ENCODE measurements at regions not wholly inside any gene's neighbourhood (a gene's known extent, or its start where the extent isn't known, plus 50 kb on each side); places are given as distances from the start of the nearest gene placed in this dataset.
"Not testable (repeated sequence)": the region's sequence is repeated elsewhere in the genome, so short reads cannot be mapped to it uniquely, and the experiment has no call there.

DNA sequence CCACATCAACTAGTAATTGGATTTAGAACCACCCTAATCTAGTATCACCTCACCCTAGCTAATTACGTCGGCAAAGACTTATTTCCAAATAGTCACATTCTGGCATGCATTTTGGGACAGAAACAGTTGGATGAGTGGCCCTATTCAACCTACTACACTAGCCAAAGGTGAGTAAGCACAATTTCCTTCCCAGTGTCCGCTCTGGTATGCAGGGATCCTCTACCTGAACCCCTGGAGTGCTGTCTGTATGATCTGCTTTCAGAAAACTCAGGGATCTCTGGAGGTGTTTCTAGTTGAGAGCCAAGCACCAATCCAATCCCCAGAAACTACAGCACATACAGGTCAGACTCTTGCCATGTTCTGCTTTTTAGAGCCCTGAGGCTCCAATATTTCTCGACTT lies 717.4 kb upstream of the MANEA start:
- no peak overlapping the region for H3K4me3 ChIP-seq
- no peaks in the 10 kb centered on the region for H3K36me3 ChIP-seq
- intact Hi-C loops (cut with DNase I), result no loop called here
- TF ChIP-seq, protein P1, sequence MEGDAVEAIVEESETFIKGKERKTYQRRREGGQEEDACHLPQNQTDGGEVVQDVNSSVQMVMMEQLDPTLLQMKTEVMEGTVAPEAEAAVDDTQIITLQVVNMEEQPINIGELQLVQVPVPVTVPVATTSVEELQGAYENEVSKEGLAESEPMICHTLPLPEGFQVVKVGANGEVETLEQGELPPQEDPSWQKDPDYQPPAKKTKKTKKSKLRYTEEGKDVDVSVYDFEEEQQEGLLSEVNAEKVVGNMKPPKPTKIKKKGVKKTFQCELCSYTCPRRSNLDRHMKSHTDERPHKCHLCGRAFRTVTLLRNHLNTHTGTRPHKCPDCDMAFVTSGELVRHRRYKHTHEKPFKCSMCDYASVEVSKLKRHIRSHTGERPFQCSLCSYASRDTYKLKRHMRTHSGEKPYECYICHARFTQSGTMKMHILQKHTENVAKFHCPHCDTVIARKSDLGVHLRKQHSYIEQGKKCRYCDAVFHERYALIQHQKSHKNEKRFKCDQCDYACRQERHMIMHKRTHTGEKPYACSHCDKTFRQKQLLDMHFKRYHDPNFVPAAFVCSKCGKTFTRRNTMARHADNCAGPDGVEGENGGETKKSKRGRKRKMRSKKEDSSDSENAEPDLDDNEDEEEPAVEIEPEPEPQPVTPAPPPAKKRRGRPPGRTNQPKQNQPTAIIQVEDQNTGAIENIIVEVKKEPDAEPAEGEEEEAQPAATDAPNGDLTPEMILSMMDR (IDR thresholded peaks at IDR 0.05), result no peak
- no peak for DNase-seq (ENCODE audit: low spot score in 2 of 2)
- H3K4me1 ChIP-seq, result no peaks in the 10 kb centered on the region
- H3K27ac ChIP-seq, result no peak overlapping the region
- H3K27me3 ChIP-seq, result no peaks in the 10 kb centered on the region
- H3K9me3 ChIP-seq, result no peaks in the 10 kb centered on the region

DNA sequence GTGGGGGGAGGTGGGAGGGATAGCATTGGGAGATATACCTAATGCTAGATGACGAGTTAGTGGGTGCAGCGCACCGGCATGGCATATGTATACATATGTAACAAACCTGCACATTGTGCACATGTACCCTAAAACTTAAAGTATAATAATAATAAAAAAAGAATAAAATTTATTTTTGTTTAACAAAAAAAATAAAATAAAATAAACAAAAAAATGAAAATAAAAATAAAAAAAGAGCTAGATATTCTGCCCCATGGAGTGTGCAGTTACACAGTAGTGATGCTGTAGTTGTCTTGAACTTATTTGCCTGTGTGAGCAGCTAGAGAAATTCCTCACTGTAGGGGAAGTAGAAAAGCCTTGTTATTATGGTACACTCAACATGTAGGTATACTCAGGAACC lies 720.3 kb upstream of the MANEA start:
- H3K36me3 ChIP-seq; H3K27me3 ChIP-seq; H3K4me3 ChIP-seq; H3K4me1 ChIP-seq; H3K27ac ChIP-seq; DNase-seq (ENCODE audit: low spot score in 2 of 2); H3K9me3 ChIP-seq; intact Hi-C loops (cut with DNase I): not testable (repeated sequence)

DNA sequence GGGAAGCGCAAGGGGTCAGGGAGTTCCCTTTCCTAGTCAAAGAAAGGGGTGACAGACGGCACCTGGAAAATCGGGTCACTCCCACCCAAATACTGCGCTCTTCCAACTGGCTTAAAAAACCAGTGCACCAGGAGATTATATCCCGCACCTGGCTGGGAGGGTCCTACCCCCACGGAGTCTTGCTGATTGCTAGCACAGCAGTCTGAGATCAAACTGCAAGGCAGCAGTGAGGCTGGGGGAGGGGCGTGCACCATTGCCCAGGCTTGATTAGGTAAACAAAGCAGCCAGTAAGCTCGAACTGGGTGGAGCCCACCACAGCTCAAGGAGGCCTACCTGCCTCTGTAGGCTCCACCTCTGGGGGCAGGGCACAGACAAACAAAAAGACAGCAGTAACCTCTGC lies 726.0 kb upstream of the MANEA start:
- H3K27ac ChIP-seq; H3K4me1 ChIP-seq; H3K9me3 ChIP-seq; H3K36me3 ChIP-seq; H3K27me3 ChIP-seq; intact Hi-C loops (cut with DNase I); H3K4me3 ChIP-seq; DNase-seq (ENCODE audit: low spot score in 2 of 2): not testable (repeated sequence)

DNA sequence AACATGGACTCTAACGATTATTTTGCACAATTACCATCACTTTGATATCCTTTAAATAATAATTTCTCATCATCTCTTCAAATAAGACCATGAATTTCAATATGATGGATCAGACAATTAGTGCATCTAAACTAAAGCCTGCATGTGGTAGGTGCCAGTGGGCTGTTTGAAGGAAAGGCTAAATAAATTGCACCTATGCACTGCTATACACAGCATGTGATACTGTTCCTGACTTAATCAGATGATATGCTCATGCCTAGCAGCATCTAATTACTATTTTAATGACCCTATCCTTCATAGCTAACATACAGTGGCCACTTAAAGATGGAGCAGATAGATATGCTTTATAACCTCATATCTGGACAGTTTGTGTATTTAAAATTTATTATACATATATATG lies 731.6 kb upstream of the MANEA start:
- Histone ChIP-seq H3K9me3 (no peaks in the 10 kb centered on the region), H3K4me1 (no peaks in the 10 kb centered on the region), H3K4me3 (no peak overlapping the region), H3K27ac (no peak overlapping the region), H3K36me3 (no peaks in the 10 kb centered on the region), H3K27me3 (no peaks in the 10 kb centered on the region)
- intact Hi-C loops (cut with DNase I), result no loop called here
- TF ChIP-seq, protein P1 (IDR thresholded peaks at IDR 0.05), result no peak
- DNase-seq (ENCODE audit: low spot score in 2 of 2), result no peak

DNA sequence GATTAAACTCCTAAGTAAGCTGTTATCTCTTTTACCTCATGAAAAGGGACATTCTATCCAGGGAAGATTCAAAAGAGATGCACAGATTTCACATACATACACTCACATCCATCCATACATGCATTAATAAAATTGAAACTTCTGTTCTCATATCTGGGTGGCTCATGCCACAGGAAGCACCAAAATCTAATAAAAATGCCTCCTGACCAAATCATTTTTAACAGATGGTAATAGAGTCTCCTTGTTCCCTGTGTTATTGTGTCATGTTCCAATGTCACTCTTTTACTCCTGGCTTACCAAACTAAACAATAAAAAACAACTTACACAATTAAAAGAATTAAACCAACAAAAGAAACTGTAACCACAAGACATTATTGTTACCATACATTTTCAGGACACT lies 742.1 kb upstream of the MANEA start:
- intact Hi-C loops (cut with DNase I), result no loop called here
- Histone ChIP-seq H3K9me3 (no peaks in the 10 kb centered on the region), H3K27ac (no peak overlapping the region), H3K36me3 (no peaks in the 10 kb centered on the region), H3K27me3 (no peaks in the 10 kb centered on the region), H3K4me1 (no peaks in the 10 kb centered on the region), H3K4me3 (no peak overlapping the region)
- TF ChIP-seq, protein P1 (IDR thresholded peaks at IDR 0.05), result no peak
- no peak for DNase-seq (ENCODE audit: low spot score in 2 of 2)

DNA sequence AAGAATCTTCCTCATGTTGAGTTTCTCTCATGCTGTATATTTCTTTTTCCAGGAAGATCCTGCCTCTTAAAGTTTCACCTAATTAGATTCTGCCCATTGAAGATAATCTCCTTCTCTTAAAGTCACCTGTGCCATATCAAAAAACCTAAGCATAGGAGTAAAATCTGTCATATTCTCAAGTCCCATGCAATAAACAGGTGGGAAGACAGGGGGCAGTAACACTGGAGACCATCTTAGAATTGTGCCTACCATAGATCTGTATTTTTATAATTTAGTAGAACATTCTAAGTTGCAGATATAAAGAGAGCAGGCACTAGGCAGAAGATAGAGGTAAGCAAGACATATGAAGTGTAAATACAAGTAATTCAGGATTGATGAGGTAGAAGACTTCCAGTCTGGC lies 763.5 kb upstream of the MANEA start:
- DNase-seq (ENCODE audit: low spot score in 2 of 2), result no peak
- Histone ChIP-seq H3K9me3 (no peaks in the 10 kb centered on the region), H3K4me1 (no peaks in the 10 kb centered on the region), H3K27ac (no peak overlapping the region), H3K4me3 (no peak overlapping the region), H3K27me3 (no peaks in the 10 kb centered on the region), H3K36me3 (no peaks in the 10 kb centered on the region)
- intact Hi-C loops (cut with DNase I), result no loop called here
- TF ChIP-seq, protein P1 (IDR thresholded peaks at IDR 0.05), result no peak

DNA sequence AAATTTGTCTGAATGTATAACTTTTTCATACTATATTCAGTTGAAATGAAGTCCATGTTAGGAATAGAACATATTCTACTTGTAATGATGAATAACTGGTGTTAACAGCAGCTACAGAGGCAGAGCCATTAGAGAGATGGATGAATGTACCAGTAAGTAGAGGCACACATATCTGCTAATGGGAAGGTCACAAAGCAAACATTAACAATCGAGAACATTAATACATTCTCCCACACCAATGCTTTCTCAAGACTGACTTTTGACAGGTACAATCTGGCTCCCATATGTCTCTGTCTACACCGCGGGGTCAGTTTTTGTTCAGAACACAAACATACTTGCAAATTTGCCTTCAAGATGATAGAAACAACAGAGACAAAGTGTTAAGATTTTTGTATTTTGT lies 776.0 kb upstream of the MANEA start:
- no peak for DNase-seq (ENCODE audit: low spot score in 2 of 2)
- Histone ChIP-seq H3K4me3 (no peak overlapping the region), H3K4me1 (no peaks in the 10 kb centered on the region), H3K27me3 (no peaks in the 10 kb centered on the region), H3K27ac (no peak overlapping the region), H3K36me3 (no peaks in the 10 kb centered on the region), H3K9me3 (no peaks in the 10 kb centered on the region)
- TF ChIP-seq, protein P1 (IDR thresholded peaks at IDR 0.05), result no peak
- intact Hi-C loops (cut with DNase I), result no loop called here

All from ascending aorta (tissue), 2 donors.